IPS-NIHi7 (cell line): ENCODE measurements at regions not wholly inside any gene's neighbourhood (a gene's known extent, or its start where the extent isn't known, plus 50 kb on each side); places are given as distances from the start of the nearest gene placed in this dataset.
"Not testable (repeated sequence)": the region's sequence is repeated elsewhere in the genome, so short reads cannot be mapped to it uniquely, and the experiment has no call there.

Experiments
- DNase-seq: peaks from one replicate; pipeline ENCODE4 v3.0.0; 2012; ENCODE audit warnings: mixed read lengths; ENCODE audit errors: extremely low spot score

GRCh38 chr1:81221564-81221963 is 579.2 kb upstream of the ADGRL2 start:
- DNase-seq, result no peak

GRCh38 chr1:81220614-81221071 is 580.1 kb upstream of the ADGRL2 start:
- no peak for DNase-seq

- no peak for DNase-seq
Measured at GRCh38 chr1:81217058-81217457, 583.7 kb upstream of the ADGRL2 start.

- no peak for DNase-seq
Measured at GRCh38 chr1:81213279-81213678, 587.5 kb upstream of the ADGRL2 start.

- DNase-seq, result no peak
Measured at GRCh38 chr1:81209461-81209860, 591.3 kb upstream of the ADGRL2 start.

GRCh38 chr1:81208441-81208840 is 592.3 kb upstream of the ADGRL2 start:
- no peak for DNase-seq

GRCh38 chr1:81205956-81206355 is 594.8 kb upstream of the ADGRL2 start:
- DNase-seq, result no peak

- DNase-seq, result no peak
Measured at GRCh38 chr1:81201779-81202178, 599.0 kb upstream of the ADGRL2 start.

GRCh38 chr1:81197591-81197990 is 603.1 kb upstream of the ADGRL2 start:
- DNase-seq, result no peak

GRCh38 chr1:81192647-81193642 is 607.8 kb upstream of the ADGRL2 start:
- DNase-seq, result no peak

GRCh38 chr1:81190003-81190402 is 610.7 kb upstream of the ADGRL2 start:
- no peak for DNase-seq

- DNase-seq, result no peak
Measured at GRCh38 chr1:81187635-81188034, 613.1 kb upstream of the ADGRL2 start.

GRCh38 chr1:81186261-81186660 is 614.5 kb upstream of the ADGRL2 start:
- no peak for DNase-seq

- DNase-seq, result no peak
Measured at GRCh38 chr1:81183553-81183952, 617.2 kb upstream of the ADGRL2 start.

- DNase-seq, result no peak
Measured at GRCh38 chr1:81183051-81183450, 617.7 kb upstream of the ADGRL2 start.

- no peak for DNase-seq
Measured at GRCh38 chr1:81179242-81179641, 621.5 kb upstream of the ADGRL2 start.

GRCh38 chr1:81178431-81179093 is 622.2 kb upstream of the ADGRL2 start:
- not testable (repeated sequence) for DNase-seq

- no peak for DNase-seq
Measured at GRCh38 chr1:81174811-81175476, 625.8 kb upstream of the ADGRL2 start.

GRCh38 chr1:81174052-81174451 is 626.7 kb upstream of the ADGRL2 start:
- no peak for DNase-seq

GRCh38 chr1:81172483-81172882 is 628.3 kb upstream of the ADGRL2 start:
- no peak for DNase-seq

- DNase-seq, result no peak
Measured at GRCh38 chr1:81170721-81171120, 630.0 kb upstream of the ADGRL2 start.

GRCh38 chr1:81165963-81166362 is 634.8 kb upstream of the ADGRL2 start:
- no peak for DNase-seq
